Hematopoietic multipotent progenitor cell treated with erythropoietin and hydrocortisone succinate and interleukin-3 and kit ligand, for 17 days (in vitro differentiated cells): ENCODE measurements at regions not wholly inside any gene's neighbourhood (a gene's known extent, or its start where the extent isn't known, plus 50 kb on each side); places are given as distances from the start of the nearest gene placed in this dataset.
A peak's percentile ranks its signal among the peaks of the same experiment; 100 is the strongest.

Experiments
- DNase-seq: peaks from one replicate; pipeline ENCODE4 v3.0.0-alpha.2; 2015; ENCODE audit warnings: low spot score

DNA sequence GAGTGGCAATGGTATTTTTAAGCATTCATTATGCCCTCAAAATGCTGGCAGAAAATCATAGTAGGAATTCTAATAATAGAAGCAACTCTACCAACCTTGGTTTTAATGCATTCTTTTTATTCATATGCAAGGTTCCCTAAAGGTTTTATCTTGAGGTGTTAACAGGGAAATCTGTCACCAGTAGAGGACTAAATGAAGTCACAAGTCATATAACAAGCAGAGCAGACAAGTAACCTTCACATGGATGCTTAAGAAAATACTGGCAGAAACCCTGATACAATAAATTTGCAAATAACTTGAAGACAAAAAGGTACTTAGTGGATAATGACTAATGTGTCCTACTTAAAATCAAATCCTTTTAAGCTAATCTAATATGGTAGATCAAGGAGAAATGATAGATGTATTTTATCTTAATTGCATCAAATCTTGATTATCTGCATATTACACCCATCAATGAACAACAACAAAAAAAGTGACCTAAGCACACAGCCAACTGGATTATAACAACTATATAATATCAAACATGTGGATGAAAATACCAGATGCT is 73.3 kb downstream of the RFC3 start:
- DNase-seq, result no peak

- DNase-seq, result no peak
Measured at GRCh38 chr13:33893559-33893958, 75.6 kb downstream of the RFC3 start.

DNA sequence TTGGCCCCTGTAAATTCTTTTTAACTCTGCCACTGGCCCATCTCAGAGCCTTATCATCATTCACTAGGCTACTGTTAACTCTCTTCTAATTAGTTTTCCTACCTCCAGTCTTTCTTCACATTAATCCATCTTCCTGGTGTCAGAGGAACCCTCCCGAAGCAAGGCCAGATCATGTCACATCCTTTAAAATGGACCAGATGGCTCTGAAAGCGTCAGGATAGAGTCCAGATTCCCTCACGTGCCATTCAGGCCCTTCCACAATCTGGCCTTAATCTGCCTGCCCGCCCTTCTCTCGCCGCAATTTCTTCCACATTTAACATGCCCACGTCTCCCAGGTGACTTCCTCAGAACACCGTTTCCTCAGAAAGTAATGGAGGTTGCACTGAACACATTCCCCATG is 86.5 kb downstream of the RFC3 start:
- DNase-seq, result no peak

GRCh38 chr13:33908116-33908515 is 90.2 kb downstream of the RFC3 start:
- no peak for DNase-seq

- DNase-seq, result no peak
Measured at GRCh38 chr13:33910255-33910654, 92.3 kb downstream of the RFC3 start.

DNA sequence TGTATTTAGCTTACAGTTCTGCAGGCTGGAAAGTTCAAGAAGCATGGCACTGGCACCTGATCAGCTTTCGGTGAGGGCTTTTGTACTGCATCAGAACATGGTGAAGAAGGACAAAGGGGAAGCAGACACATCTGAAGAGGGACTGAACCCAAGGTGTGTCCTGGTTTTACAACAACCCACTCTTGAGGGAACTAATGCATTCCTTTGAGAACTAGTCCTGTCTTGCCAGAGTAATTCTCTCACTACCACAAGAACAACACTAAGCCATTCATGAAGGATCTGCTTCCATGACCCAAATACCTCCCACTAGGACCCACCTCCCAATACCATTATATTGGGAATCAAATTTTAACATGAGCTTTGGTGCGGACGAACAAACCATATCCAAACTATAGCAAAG is 93.6 kb downstream of the RFC3 start:
- DNase-seq, result no peak

DNA sequence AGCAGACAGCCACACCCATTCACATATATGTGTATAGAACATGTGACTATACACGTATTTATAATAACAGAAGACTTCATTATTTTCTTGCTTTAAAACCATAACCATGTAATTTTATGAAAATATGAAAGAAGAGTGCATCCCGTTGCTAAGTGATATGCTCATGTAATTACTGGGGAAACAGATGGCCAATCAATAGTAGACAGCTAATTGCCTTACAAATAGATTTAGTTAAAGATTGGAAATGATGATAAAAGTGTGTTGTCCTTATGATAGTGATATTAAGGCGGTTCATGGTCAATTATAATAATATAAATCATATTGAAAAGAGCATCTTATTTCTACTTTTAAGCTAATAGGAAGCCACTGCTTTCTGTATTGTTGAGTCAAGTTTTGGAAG is 95.9 kb downstream of the RFC3 start:
- DNase-seq, result no peak

DNA sequence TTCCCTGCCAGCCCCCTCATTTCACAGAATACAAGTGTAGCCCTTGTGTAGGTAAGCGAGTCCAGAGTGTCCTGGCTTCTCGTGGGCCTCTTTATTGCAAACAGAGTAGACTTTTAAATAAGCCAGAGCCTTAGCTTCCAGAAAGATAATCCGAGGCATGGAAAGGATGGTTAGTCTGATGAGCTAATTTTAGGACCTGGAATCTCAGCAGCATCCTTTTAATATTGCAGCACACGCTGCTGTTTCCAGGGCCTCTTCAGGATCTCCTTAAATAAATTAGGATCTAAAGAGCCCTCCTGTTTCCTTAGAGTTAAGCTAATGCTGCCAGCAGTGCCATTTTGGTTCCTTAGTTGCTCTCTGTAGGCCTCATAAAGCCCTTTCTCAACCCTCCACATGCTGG is 99.2 kb downstream of the RFC3 start:
- no peak for DNase-seq

- DNase-seq, result no peak
Measured at GRCh38 chr13:33918199-33918932, 100.4 kb downstream of the RFC3 start.

- DNase-seq, result no peak
Measured at GRCh38 chr13:33919120-33919519, 101.2 kb downstream of the RFC3 start.

DNA sequence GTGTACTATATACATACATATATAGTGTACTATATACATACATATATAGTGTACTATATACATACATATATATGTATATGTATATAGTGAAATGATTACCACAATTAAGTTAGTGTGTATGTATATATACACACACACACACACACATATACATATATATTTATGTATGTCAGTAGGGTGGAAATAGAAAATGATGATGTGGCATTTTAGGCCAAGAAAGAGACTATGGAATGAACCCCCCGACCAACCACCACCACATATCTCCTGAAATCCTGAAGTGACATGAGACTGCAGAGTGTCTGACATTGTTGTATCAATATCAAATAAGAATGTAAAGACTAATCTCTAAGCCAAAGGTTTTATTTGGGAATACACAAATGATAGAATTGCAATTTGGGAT is 107.6 kb downstream of the RFC3 start:
- DNase-seq, result no peak

GRCh38 chr13:33927315-33927714 is 109.4 kb downstream of the RFC3 start:
- DNase-seq, result no peak

DNA sequence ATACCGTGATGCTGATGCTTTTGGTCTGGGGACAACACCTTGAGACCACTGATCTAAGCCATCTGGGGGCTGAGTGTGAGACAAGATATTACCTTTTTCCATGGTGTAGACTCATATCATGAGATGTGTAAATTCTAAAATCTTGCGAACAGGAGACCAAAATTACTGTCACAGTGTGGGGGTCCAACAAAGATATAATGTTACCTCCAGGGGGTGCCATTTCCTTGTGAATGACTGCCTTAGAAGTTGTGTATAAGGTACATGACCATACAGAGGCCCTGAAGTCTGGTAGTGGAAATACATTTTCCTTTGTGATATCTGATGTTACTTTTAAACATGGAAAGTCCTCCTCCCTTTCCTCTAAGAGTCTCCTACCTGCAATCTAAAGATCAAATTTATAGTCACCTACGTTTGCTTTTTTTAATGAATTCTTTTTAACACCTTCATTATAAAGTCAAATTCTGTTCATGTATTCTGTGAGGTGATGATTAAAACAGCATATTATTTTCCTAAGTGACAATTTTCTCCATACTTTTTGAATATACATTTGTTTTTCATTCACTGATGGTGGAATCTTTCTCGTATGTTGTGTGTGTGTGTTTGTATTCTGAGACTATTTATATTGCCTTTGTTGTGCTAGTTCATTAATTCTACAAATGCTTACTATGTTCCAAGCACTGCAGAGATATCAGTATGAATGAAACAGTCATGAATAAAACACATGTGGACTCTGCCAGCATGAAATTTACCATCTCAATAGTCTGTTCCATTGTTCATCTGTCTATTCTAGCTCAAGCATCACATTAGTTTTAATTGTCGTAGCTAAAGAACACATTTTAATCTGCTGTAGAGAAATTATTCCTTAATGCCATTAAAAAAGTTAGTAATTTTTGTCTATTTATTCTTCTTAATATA is 113.7 kb downstream of the RFC3 start:
- peak; percentile 6 for DNase-seq

DNA sequence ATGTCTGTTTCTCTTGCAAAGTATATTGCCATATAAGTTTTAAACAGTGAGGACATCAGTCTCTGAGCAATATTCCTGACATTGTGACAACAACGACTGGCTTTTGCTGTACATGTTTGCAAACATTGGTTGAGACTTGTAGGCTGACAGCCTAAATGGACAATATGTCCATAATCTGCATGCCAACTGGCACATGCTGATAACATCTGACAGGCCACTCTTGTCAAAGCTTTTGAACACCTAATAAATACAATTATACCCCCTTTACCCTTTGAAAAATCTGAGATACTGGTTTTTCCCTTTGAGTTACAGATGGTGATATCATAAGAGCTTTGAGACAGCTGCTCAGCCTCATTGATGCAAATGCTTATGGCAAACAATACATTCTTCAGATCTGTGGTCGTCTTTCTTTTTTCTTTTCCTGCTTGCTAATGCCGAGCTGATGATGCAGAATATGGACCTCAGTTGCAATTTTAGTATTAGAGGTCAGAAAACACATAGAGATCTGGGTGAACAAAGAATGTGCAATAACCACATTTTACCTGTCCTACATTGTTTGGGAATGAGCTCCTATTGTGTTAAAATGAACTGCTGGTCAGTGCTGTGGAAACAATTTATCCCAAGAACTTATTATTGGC is 114.9 kb downstream of the RFC3 start:
- DNase-seq, result no peak

GRCh38 chr13:33933810-33934209 is 115.9 kb downstream of the RFC3 start:
- DNase-seq, result no peak

- no peak for DNase-seq
Measured at GRCh38 chr13:33934343-33934742, 116.4 kb downstream of the RFC3 start.

DNA sequence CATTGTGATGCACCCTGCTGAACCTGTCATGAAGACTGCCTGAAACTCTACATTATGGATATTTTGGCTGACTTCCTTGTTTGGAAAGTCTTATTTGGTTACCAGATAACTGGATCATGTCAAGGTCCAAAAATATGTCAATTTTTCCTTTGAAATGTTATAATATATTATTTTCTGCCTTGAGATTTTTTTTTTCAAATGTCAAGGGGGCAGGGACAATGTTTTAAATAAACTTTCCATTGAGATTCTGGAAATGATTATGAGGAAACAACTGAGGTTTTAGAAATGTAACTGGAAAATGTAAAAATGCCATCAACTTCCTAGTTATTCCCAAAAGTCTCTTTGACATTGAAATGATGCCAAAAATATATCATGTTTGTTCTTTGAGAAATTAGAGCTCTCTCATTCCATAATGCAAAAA is 117.0 kb downstream of the RFC3 start:
- no peak for DNase-seq

DNA sequence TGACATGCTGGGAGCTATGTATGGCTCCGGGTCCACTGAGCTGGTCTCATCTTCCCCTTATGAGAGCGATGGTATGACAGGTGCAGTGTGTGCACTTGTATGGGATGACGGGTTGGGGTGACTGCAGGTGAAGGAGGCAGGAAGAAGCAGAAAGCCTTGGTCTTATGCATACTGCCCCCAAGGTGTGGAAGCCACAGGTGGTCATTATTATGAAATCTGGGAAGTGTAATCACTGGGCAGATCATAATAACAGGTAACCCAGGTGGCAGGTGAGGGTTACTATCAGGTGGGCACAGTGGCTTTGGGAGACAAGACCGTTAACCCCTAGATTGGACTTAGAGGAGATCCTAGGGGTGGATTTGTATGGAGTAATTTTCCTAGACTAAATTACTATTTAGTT is 118.0 kb downstream of the RFC3 start:
- DNase-seq, result no peak

GRCh38 chr13:33937373-33938098 is 119.6 kb downstream of the RFC3 start:
- no peak for DNase-seq

DNA sequence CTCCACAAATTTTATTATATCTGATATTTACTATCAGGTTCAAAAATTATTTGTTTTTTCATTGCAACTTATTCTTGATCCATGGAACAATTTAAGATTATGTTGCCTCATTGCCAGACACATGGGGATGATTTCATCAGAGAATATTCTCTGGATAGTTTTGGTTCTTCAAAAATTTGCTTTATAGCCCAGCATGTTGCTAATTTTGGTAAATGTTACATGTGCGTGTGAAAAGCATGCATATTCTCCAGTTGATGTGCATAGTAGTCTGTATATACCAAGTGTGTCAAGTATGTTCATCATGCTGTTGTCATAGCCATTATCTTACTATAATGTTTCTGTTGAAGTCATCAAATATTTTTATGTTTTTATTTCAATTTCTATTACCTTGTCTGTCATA is 122.3 kb downstream of the RFC3 start:
- no peak for DNase-seq

DNA sequence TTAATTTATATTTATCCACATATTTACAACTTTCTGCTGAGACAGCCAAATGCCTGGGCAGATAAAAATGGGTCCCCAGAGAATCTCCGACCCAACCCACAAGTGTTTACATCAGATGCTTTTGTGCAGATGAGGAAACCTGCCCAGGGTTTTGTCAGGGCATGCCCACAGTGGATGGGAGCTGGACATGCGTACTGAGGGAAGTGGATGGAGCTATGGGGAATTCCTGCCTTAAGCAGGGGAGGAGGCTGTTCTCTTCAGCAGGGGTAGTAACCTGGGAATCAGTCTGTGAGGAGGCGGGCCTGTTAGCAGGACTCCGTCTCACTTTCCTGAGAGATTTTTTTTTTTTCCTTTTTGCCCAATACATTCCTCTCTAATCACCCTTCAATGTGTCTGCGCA is 122.9 kb downstream of the RFC3 start:
- no peak for DNase-seq

DNA sequence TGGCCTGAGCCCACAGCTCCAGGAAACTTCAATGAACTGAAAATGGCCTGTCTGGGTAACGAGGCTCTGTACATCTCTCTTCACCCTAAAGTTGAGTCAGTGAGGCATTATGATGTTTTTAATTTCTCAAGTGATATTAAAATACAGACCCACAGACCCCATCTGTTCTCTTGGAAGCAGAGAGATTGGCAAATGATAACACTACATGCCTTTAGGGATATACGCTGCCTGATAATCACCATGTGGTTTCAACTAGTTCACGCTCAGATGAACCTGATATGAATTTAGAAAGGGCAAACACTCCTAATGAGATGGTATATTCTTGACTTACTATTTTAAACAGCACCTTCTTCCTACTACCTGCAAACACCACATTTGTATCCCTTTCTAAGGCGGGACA is 127.5 kb downstream of the RFC3 start:
- no peak for DNase-seq
